CD14-positive monocyte (primary cell): ENCODE measurements at regions not wholly inside any gene's neighbourhood (a gene's known extent, or its start where the extent isn't known, plus 50 kb on each side); places are given as distances from the start of the nearest gene placed in this dataset.

Experiments
- DNase-seq, 3 donors: peaks; one replicate each; pipeline ENCODE4 v3.0.0-alpha.2; 2011 to 2022
- H2AFZ ChIP-seq: 2 replicates; pipeline ENCODE4 v1.6.0; 2012; ENCODE audit warnings: mild to moderate bottlenecking, low read depth, low read length, inconsistent platforms; ENCODE audit not compliant: insufficient read depth, poor library complexity, severe bottlenecking
- H3K27ac ChIP-seq, 2 donors: 1 replicate in 1 of 2; 2 replicates in 1 of 2; pipeline ENCODE4 v1.5.1; 2012 to 2013; ENCODE audit warnings: low read length in 2 of 2, control low read depth in 1 of 2, inconsistent platforms in 1 of 2, low read depth in 1 of 2, mild to moderate bottlenecking in 1 of 2
- H3K27me3 ChIP-seq, 2 donors: one replicate each; pipeline versions ENCODE4 v1.6.0 to v1.6.1; 2011 to 2013; ENCODE audit warnings: low read length in 2 of 2; ENCODE audit not compliant: control insufficient read depth in 2 of 2, insufficient read depth in 2 of 2
- H3K36me3 ChIP-seq, 2 donors: replicated peaks in 1 of 2; 1 replicate in 1 of 2; 2 replicates in 1 of 2; pipeline versions ENCODE4 v1.5.1 to v1.6.1; 2012 to 2013; ENCODE audit warnings: low read length in 2 of 2, control low read depth in 1 of 2, inconsistent platforms in 1 of 2, mild to moderate bottlenecking in 1 of 2; ENCODE audit not compliant: insufficient read depth in 2 of 2, control insufficient read depth in 1 of 2
- H3K4me1 ChIP-seq, 2 donors: 1 replicate in 1 of 2; 2 replicates in 1 of 2; pipeline versions ENCODE4 v1.5.1 to v1.6.1; 2012 to 2013; ENCODE audit warnings: low read length in 2 of 2, control low read depth in 1 of 2, inconsistent platforms in 1 of 2, mild to moderate bottlenecking in 1 of 2, moderate library complexity in 1 of 2; ENCODE audit not compliant: insufficient read depth in 2 of 2, control insufficient read depth in 1 of 2
- H3K4me2 ChIP-seq: replicated peaks from 2 replicates; pipeline ENCODE3; 2012; ENCODE audit warnings: low read length, moderate library complexity, mild to moderate bottlenecking; ENCODE audit not compliant: poor library complexity, severe bottlenecking; ENCODE audit errors: extremely low read depth
- H3K4me3 ChIP-seq, 3 experiments: fragments of 200-600 bp in 1 of 3; sonication (generic) in 1 of 3; replicated peaks in 1 of 3; 1 replicate in 2 of 3; 2 replicates in 1 of 3; pipeline ENCODE4 v1.5.1; 2011 to 2013; ENCODE audit warnings: low read length in 3 of 3, mild to moderate bottlenecking in 3 of 3, control low read depth in 2 of 3, low read depth in 2 of 3, inconsistent platforms in 1 of 3, moderate library complexity in 1 of 3
- H3K79me2 ChIP-seq: 2 replicates; pipeline ENCODE4 v1.6.0; 2012; ENCODE audit warnings: mild to moderate bottlenecking, control low read depth, inconsistent platforms, low read length, moderate library complexity; ENCODE audit not compliant: insufficient read depth
- H3K9ac ChIP-seq: 2 replicates; pipeline ENCODE4 v1.6.0; 2017; ENCODE audit warnings: low read length, mild to moderate bottlenecking; ENCODE audit not compliant: insufficient read depth, poor library complexity, severe bottlenecking
- H3K9me3 ChIP-seq, 2 donors: replicated peaks in 1 of 2; 1 replicate in 1 of 2; 2 replicates in 1 of 2; pipeline versions ENCODE4 v1.5.1 to v1.6.1; 2012 to 2013; ENCODE audit warnings: low read length in 2 of 2, control low read depth in 1 of 2; ENCODE audit not compliant: control insufficient read depth in 1 of 2, insufficient read depth in 1 of 2
- H4K20me1 ChIP-seq: 2 replicates; pipeline ENCODE4 v1.6.0; 2012; ENCODE audit warnings: mild to moderate bottlenecking, low read length, control low read depth, moderate library complexity; ENCODE audit not compliant: insufficient read depth
- H3K27ac Mint-ChIP-seq, 7 donors: one replicate each; pipeline ENCODE4 v1.8.0; 2020; ENCODE audit warnings: mild to moderate bottlenecking in 7 of 7, mixed read lengths in 7 of 7, moderate library complexity in 6 of 7, inconsistent platforms in 2 of 7
- H3K27me3 Mint-ChIP-seq, 3 donors: one replicate each; pipeline ENCODE4 v1.8.0; 2021 to 2022; ENCODE audit warnings: low read depth in 3 of 3, mild to moderate bottlenecking in 3 of 3, mixed read lengths in 3 of 3, moderate library complexity in 3 of 3, inconsistent platforms in 1 of 3
- H3K36me3 Mint-ChIP-seq, 2 donors: one replicate each; pipeline ENCODE4 v1.8.0; 2020; ENCODE audit warnings: mixed read lengths in 2 of 2, inconsistent platforms in 1 of 2, mild to moderate bottlenecking in 1 of 2
- H3K4me1 Mint-ChIP-seq: one replicate; pipeline ENCODE4 v1.8.0; 2020; ENCODE audit warnings: mild to moderate bottlenecking, mixed read lengths
- H3K4me3 Mint-ChIP-seq, 2 donors: one replicate each; pipeline ENCODE4 v1.8.0; 2020; ENCODE audit warnings: mild to moderate bottlenecking in 2 of 2, mixed read lengths in 2 of 2, moderate library complexity in 1 of 2
- H3K9me3 Mint-ChIP-seq, 7 donors: one replicate each; pipeline ENCODE4 v1.8.0; 2020 to 2022; ENCODE audit warnings: mixed read lengths in 7 of 7, mild to moderate bottlenecking in 6 of 7, moderate library complexity in 6 of 7, inconsistent platforms in 2 of 7
- WGBS: methylation state at CpG from one replicate; pipeline ENCODE4 v1.1.5; 2013; ENCODE audit warnings: missing lambda C conversion rate; ENCODE audit not compliant: insufficient coverage; 5-methylcytosine and 5-hydroxymethylcytosine counted together
- intact Hi-C, 2 donors: fragments of 100-400 bp; cut with micrococcal nuclease; formaldehyde crosslinking; loops; one replicate each; pipeline versions ENCODE4 v1.15.0 to v1.15.1; 2023
- TF ChIP-seq, protein P1 (sequence below): fragments of 200-600 bp; IDR thresholded peaks from one replicate; pipeline ENCODE4 v1.8.0; 2022; ENCODE audit warnings: antibody characterized with exemption, mild to moderate bottlenecking

DNA sequence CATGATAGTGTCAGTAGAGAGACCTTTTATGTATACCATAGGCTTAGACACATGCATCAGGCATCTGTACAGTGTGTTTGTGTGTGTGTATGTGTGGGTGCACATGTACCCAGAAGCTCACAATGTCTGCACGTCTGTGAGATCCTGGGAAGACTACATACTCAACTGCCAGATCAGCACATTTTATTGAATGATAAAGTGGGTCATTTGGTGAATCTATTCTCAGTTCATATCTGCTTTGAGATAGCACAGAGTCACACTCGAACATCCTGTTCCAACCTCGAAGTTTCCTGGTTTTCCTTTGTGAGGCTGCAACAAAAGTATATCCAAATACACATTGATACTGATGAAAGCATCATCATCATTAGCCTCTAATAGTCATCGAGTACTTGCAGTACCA is 63.6 kb downstream of the MAF start:
- Mint-ChIP-seq H3K27ac (no peak overlapping the region), H3K36me3 (no peaks in the 10 kb centered on the region), H3K4me3 (no peak overlapping the region), H3K27me3 (peaks cover 2 to 10% (median 2%) of the 10 kb centered on the region in 3 donors), H3K4me1 (peaks cover 13% of the 10 kb centered on the region), H3K9me3 (no peaks in the 10 kb centered on the region)
- WGBS = 83% methylated on average over 1 of the region's 4 CpGs
- Histone ChIP-seq H4K20me1 (no peaks in the 10 kb centered on the region), H3K36me3 (no peaks in the 10 kb centered on the region), H3K4me1 (peaks cover 14 to 15% of the 10 kb centered on the region in 2 donors), H3K27me3 (no peaks in the 10 kb centered on the region), H3K4me3 (no peak overlapping the region), H3K9me3 (no peaks in the 10 kb centered on the region), H2AFZ (no peak overlapping the region), H3K9ac (no peak overlapping the region), H3K79me2 (no peaks in the 10 kb centered on the region), H3K4me2 (no peak overlapping the region), H3K27ac (no peak overlapping the region)
- TF ChIP-seq, protein P1, sequence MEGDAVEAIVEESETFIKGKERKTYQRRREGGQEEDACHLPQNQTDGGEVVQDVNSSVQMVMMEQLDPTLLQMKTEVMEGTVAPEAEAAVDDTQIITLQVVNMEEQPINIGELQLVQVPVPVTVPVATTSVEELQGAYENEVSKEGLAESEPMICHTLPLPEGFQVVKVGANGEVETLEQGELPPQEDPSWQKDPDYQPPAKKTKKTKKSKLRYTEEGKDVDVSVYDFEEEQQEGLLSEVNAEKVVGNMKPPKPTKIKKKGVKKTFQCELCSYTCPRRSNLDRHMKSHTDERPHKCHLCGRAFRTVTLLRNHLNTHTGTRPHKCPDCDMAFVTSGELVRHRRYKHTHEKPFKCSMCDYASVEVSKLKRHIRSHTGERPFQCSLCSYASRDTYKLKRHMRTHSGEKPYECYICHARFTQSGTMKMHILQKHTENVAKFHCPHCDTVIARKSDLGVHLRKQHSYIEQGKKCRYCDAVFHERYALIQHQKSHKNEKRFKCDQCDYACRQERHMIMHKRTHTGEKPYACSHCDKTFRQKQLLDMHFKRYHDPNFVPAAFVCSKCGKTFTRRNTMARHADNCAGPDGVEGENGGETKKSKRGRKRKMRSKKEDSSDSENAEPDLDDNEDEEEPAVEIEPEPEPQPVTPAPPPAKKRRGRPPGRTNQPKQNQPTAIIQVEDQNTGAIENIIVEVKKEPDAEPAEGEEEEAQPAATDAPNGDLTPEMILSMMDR = no peak
- no peak for DNase-seq
- intact Hi-C loops = no loop called here

DNA sequence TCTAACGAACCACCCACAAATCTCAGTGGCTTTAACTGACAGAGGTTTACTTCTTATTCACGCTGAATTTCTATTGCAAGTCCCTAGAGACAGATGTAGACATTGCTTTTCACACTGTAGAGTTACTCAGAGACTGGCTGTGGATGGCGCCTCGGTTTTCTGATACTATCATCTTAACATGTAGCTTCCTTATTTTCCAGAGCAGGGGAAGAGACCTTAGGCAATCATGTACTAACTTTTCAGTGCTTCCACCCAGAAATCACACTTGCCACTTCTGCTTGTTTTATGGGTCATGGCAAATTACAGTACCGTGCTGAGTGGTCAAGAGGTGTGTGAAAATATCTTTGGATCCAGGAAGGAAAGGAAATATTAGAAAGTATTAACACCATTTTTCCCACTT is 65.4 kb downstream of the MAF start:
- DNase-seq = peak; percentile 40 to 67 (median 54)
- H3K79me2 ChIP-seq = no peaks in the 10 kb centered on the region
- H3K9ac ChIP-seq = no peak overlapping the region
- peak overlapping the region in 1 of 2 donors; percentile 5 for H3K4me3 Mint-ChIP-seq
- no peak overlapping the region for H2AFZ ChIP-seq
- no peak overlapping the region for H3K4me2 ChIP-seq
- H3K27me3 ChIP-seq = no peaks in the 10 kb centered on the region
- H3K9me3 ChIP-seq = no peaks in the 10 kb centered on the region
- H3K9me3 Mint-ChIP-seq = peaks cover 0 to 2% (median 0%) of the 10 kb centered on the region in 7 donors
- H3K36me3 Mint-ChIP-seq = no peaks in the 10 kb centered on the region
- WGBS = no CpG with 5 or more reads among the region's 5 CpGs
- peaks cover 12 to 13% of the 10 kb centered on the region in 2 donors for H3K4me1 ChIP-seq
- no peaks in the 10 kb centered on the region for H3K36me3 ChIP-seq
- TF ChIP-seq, protein P1 = no peak
- no peak overlapping the region for H3K4me3 ChIP-seq
- no peak overlapping the region for H3K27ac ChIP-seq
- H3K27ac Mint-ChIP-seq = peak overlapping the region in 4 of 7 donors; percentile 2 to 21 (median 2)
- H4K20me1 ChIP-seq = no peaks in the 10 kb centered on the region
- intact Hi-C loops = no loop called here
- H3K27me3 Mint-ChIP-seq = peaks cover 2 to 5% (median 2%) of the 10 kb centered on the region in 3 donors
- peaks cover 12% of the 10 kb centered on the region for H3K4me1 Mint-ChIP-seq
